VCaP (cell line): ENCODE measurements at regions not wholly inside any gene's neighbourhood (a gene's known extent, or its start where the extent isn't known, plus 50 kb on each side); places are given as distances from the start of the nearest gene placed in this dataset.
A peak's percentile ranks its signal among the peaks of the same experiment; 100 is the strongest.

Source experiments
- H3K27ac ChIP-seq: fragments of 450-650 bp; 2 replicates; pipeline ENCODE4 v1.5.1; 2017
- CTCF ChIP-seq: fragments of 450-650 bp; conservative IDR thresholded peaks from 2 replicates; pipeline ENCODE4 v1.5.1; 2017; ENCODE audit warnings: mild to moderate bottlenecking, moderate library complexity

- no peak for TF ChIP-seq CTCF
- H3K27ac ChIP-seq, result no peak overlapping the region
Measured at GRCh38 chr16:85541181-85541580, 71.9 kb upstream of the GSE1 start.

- no peak for TF ChIP-seq CTCF
- no peak overlapping the region for H3K27ac ChIP-seq
Measured at GRCh38 chr16:85541619-85541979, 71.5 kb upstream of the GSE1 start.

GRCh38 chr16:85541980-85542900 lies 70.9 kb upstream of the GSE1 start:
- no peak for TF ChIP-seq CTCF
- no peak overlapping the region for H3K27ac ChIP-seq

- no peak for TF ChIP-seq CTCF
- no peak overlapping the region for H3K27ac ChIP-seq
Measured at GRCh38 chr16:85543536-85543935, 69.6 kb upstream of the GSE1 start.

- no peak overlapping the region for H3K27ac ChIP-seq
- no peak for TF ChIP-seq CTCF
Measured at GRCh38 chr16:85544016-85544415, 69.1 kb upstream of the GSE1 start.

GRCh38 chr16:85544668-85545067 lies 68.5 kb upstream of the GSE1 start:
- no peak for TF ChIP-seq CTCF
- H3K27ac ChIP-seq, result peak overlapping the region; percentile 38; the same call in 1 of the 2 replicates

- TF ChIP-seq CTCF, result no peak
Measured at GRCh38 chr16:85545227-85545818, 67.8 kb upstream of the GSE1 start.

More at GRCh38 chr16:85545227-85545818, 67.8 kb upstream of the GSE1 start:
- peak overlapping the region; percentile 38; the same call in 1 of the 2 replicates for H3K27ac ChIP-seq
